ENCODE measurements at regions not wholly inside any gene's neighbourhood (a gene's known extent, or its start where the extent isn't known, plus 50 kb on each side); places are given as distances from the start of the nearest gene placed in this dataset.
"Not testable (repeated sequence)": the region's sequence is repeated elsewhere in the genome, so short reads cannot be mapped to it uniquely, and the experiment has no call there.

GRCh38 chr7:68840991-68841390 is 757.3 kb upstream of the AUTS2 start:
- DNase-seq (ENCODE audit: low spot score), result no peak

DNA sequence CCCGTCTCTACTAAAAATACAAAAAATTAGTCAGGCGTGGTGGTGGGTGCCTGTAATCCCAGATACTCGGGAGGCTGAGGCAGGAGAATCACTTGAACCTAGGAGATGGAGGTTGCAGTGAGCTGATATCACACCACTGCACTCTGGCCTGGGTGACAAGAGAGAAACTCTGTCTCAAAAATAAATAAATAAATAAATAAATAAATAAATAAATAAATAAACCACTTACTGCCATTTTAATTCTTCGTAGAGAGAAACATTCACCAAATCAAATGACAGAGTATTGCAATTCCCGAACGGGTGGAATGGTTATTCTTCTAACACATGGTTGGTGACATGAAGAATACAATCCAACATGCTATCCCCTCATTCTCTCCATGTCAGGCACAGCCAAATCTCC is 754.3 kb upstream of the AUTS2 start:
- not testable (repeated sequence) for DNase-seq (ENCODE audit: low spot score)

DNA sequence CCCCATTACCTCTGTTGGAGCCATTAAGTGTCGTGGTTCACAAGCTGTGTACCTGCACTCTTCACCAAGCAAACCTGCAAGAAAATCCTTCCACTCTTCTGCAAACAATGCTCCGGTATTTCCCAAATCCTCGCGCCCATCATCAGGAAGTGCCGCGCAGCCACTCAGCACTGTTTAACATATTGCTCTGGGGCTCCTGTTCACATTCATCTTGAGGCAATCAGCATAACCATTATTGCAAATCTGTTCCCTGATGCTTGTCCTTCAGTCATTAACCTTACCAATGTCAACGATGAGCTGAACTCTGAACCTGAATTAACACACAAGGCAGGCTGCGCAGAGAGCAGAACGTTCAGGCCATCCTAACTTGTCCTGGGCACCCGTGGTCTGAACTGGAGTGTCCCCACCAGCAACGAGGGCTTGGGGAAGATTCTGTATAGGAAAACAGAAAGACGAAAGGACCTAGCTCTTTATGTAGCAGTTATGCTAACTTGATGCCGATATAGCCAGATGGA is 751.4 kb upstream of the AUTS2 start:
- DNase-seq (ENCODE audit: low spot score), result no peak

DNA sequence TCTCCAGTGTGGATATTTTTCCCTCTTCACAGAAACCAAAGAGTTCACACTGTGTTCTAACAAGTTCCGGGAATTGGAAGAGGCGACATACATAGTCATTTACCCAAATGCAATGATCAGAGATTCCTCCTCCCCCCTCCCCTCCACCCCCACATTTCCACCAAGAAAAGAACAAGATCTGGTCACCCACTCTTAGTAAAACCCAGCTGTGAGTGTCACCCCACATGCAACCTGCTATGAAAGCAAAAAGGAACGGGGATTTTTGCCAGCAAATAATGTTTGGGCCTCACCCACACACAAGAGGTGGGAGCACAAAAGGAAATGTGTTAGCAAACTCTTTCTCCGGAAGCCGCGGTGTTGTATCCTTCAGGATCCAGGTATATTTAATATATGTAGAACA is 745.0 kb upstream of the AUTS2 start:
- no peak for DNase-seq (ENCODE audit: low spot score)

DNA sequence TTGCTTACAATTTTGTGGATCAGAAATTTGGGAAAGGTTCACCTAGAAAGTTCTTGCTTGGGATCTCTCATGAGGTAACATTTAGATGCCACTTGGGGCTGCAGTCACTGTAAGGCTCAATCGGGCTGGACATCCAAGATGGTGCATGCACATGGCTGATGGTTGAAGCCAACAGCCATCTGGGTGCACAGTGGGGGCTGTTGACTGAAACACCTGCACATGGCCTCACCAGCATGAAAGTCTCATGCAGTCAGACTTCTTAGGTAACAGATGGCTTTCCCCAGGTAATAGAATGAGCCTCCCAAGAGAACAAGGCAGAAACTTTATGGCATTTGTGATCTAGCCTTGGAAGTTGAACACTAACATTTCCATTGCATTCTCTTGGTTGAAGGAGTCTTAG is 740.7 kb upstream of the AUTS2 start:
- no peak for DNase-seq (ENCODE audit: low spot score)

- DNase-seq (ENCODE audit: low spot score), result no peak
Observed at GRCh38 chr7:68858497-68858896, 739.8 kb upstream of the AUTS2 start.

GRCh38 chr7:68861171-68861570 is 737.1 kb upstream of the AUTS2 start:
- DNase-seq (ENCODE audit: low spot score), result no peak

GRCh38 chr7:68862261-68862660 is 736.0 kb upstream of the AUTS2 start:
- DNase-seq (ENCODE audit: low spot score), result no peak

- no peak for DNase-seq (ENCODE audit: low spot score)
Observed at GRCh38 chr7:68862736-68863135, 735.5 kb upstream of the AUTS2 start.

DNA sequence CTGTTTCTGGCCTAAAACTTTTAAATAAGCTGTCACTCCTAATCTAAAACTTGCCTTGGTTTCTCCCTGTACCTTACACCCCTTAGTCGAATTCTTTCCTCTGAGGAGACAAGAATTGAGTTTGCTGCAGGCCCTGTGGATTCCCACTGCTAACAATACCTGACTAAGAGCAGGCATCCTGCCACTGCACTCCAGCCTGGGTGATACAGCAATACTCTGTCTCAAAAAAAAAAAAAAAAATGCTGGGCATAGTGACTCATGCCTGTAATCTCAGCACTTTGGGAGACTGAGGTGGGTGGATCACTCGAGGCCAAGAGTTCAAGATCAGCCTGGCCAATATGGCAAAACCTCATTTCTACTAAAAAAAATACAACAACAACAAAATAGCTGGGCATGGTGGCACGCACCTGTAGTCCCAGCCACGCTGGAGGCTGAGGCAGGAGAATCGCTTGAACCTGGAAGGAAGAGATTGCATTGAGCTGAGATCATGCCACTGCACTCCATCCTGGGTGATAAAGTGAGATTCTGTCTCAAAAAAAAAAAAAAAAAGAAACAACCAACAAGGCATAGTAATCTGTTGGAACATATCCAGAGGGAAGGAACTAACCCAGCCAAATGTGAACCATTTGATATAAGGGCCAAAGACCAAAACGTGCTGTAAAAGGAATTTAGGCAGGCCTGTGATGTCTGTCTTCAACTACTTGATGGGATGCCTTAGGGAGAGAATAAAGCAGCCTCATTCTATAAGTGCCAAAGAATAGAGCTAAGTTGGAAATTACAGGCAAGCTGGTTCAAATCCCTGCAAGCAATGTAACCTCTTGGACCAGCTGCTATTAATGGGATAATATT is 732.7 kb upstream of the AUTS2 start:
- DNase-seq (ENCODE audit: low spot score), result no peak

- no peak for DNase-seq (ENCODE audit: low spot score)
Observed at GRCh38 chr7:68866200-68866570, 732.1 kb upstream of the AUTS2 start.

DNA sequence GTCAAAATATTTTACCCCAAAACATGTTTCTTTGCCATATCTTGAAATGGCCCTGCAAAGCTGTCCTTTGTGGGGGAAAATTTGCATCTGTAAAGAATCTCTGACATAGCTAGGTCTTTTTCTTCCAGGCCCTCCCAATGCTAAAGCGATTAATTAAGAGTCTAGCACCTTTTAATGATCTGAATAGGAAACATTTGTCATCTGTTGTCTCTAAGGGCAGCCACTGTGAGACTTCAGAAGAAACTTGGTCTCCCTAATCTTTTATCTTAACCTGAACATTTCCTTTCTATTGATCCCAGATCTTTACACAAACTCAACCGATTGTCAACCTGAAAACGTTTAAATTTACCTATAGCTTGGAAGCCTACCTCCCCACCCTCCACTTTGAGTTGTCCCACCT is 731.6 kb upstream of the AUTS2 start:
- DNase-seq (ENCODE audit: low spot score), result not testable (repeated sequence)

DNA sequence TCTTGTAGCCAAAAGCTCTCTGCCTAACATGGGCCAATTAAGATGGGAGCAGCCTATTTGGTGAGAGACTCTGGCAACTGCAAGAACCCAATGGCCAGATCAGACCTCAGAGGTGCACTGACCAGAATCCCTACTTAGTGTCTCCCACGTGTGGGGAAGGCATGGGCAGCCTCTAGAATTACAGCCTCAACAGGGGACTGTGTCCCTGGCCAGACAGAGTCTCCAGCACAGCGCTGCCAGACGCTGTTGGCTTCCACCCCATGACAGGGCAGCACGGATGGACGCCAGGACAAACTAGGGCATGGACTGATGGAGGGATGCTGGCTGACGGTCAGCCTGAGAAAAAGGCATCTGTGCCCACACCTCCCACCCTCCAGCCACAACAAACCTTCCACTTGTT is 729.3 kb upstream of the AUTS2 start:
- DNase-seq (ENCODE audit: low spot score), result no peak

- DNase-seq (ENCODE audit: low spot score), result no peak
Observed at GRCh38 chr7:68873616-68874015, 724.7 kb upstream of the AUTS2 start.

DNA sequence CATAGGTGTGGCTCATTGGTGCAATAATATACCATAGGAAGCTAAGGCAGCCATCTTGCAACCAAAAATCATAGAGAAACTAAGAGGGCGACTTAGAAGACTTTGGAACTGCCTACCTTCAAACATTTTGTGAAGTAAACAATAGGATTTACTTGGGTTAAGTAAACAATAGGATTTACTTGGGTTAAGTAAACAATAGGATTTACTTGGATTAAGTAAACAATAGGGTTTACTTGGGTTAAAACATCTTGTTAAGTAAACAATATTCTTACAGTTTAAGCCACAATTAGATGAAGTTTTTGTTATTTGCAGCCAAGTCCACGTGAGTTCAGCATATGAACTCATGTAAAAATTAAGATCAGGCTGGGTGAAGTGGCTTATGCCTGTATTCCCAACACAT is 722.4 kb upstream of the AUTS2 start:
- DNase-seq (ENCODE audit: low spot score), result no peak

DNA sequence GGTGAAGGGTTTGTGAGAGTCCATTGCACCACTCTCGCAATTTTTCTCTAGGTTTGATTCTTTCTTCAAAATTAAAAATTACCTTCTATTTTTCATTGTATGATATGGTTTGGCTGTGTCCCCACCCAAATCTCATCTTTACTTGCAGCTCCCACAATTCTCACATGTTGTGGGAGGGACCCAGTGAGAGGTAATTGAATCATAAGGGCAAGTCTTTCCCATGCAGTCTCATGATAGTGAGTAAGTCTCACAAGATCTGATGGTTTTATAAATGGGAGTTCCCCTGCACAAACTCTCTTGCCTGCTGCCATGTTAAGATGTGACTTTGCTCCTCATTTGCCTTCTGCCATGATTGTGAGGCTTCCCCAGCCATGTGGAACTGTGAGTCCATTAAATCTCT is 711.2 kb upstream of the AUTS2 start:
- DNase-seq (ENCODE audit: low spot score), result not testable (repeated sequence)

DNA sequence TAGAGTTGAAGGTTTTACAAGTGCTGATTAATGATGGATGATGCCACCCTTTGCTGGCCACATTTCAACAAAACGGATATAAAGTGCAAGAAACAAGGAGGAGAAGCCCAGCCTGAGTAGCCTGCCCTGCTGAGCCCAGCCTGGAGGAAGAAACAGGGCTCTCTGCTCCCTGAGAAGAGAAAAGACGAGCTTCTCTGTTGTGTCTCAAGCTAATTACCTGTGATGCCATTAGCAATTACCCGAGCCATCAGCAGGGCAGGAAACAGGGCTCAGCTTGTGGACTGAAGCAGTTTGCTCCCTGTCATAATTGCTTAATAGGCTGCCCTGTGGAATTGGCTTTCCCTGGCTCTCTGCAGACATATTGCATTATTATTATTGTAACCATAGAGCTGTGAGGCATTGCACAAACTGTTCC is 709.3 kb upstream of the AUTS2 start:
- no peak for DNase-seq (ENCODE audit: low spot score)

DNA sequence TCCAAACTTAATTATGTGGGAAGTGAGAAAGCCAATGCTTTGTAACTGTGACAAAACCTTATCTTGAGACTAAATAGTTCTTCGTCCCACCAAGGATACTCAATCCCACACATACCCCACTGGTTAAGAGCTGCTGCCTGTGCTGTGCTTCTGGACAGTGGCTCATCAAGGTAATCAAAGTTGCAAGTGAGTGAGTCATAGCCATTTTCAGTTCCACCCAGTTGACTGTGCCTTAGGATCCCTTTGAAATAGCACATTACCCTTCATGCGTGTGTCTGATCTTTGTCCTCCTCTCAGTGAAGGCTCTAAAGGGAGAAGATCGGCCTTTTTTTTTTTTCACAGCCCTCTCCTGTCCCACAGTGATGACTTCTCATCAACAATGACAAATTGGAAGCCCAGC is 706.0 kb upstream of the AUTS2 start:
- no peak for DNase-seq (ENCODE audit: low spot score)

- DNase-seq (ENCODE audit: low spot score), result no peak
Observed at GRCh38 chr7:68893411-68893810, 704.9 kb upstream of the AUTS2 start.

- not testable (repeated sequence) for DNase-seq (ENCODE audit: low spot score)
Observed at GRCh38 chr7:68899156-68899555, 699.1 kb upstream of the AUTS2 start.

DNA sequence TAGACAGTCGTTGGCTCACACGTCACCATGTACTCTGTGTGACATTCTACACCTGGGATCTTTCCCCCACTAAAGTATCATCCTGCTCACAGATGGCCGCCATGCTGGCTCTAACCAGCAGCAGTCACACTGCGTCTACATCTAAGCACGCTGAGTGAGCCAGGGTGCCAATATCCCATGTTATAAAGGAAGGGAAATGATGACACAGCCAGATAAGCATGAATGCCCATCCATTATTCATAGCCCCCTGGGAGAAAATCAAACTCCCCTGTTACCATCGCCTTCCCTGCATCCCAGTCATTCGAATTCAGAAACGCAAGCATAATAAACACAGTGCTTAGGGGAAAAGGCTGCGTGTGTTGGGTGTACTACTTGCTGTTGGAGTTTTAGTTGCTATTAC is 698.2 kb upstream of the AUTS2 start:
- DNase-seq (ENCODE audit: low spot score), result no peak

DNA sequence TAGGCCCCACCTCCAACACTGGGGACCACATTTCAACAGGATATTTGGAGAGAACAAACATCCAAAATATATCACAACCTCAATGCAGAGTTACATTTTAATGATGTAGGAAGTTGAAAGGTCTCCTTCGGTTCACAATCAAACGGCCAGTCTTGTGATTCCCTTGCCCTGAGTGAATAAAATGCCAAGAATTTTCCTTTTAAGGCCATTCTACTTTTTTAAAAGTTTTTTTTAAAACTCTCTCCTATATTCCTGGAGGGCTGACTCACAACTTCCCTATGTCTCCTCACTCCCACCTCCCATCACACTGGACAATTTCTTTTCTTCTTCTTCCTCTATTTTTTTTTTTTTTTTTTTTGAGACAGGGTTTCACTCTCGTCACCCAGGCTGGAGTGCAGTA is 693.6 kb upstream of the AUTS2 start:
- DNase-seq (ENCODE audit: low spot score), result no peak

DNA sequence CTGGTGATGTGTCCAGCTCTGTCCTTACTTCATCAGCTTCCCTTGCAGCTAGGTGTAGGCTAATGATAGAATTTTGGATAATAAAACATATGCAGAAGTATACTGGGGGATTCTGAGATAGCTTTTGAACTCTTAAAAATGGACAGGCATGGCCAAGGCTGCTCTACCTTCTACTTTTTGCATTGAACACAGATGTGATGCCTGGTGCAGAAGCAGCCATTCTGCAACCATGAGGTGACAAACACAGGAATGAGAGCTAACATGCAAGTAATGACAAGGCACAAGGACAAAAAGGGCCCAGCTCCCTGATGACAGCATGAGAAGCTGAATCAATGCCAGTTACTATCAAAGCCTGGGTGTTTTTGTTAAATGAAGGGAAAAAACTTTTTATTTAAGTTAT is 686.5 kb upstream of the AUTS2 start:
- no peak for DNase-seq (ENCODE audit: low spot score)

- DNase-seq (ENCODE audit: low spot score), result no peak
Observed at GRCh38 chr7:68914006-68914405, 684.3 kb upstream of the AUTS2 start.
